HEK293T (cell line): ENCODE measurements at regions not wholly inside any gene's neighbourhood (a gene's known extent, or its start where the extent isn't known, plus 50 kb on each side); places are given as distances from the start of the nearest gene placed in this dataset.
A peak's percentile ranks its signal among the peaks of the same experiment; 100 is the strongest.

ENCODE experiments used
- CTCF ChIA-PET: fragments of 350-600 bp; formaldehyde crosslinking; extraction: SDS; loops from one replicate; lab custom pipeline; 2021; ENCODE audit warnings: antibody characterized with exemption, inconsistent platforms; lab: Yijun Ruan, JAX
- POLR2A ChIA-PET: fragments of 350-600 bp; formaldehyde crosslinking; extraction: SDS; loops from one replicate; lab custom pipeline; 2020; ENCODE audit warnings: antibody characterized with exemption, inconsistent platforms; lab: Yijun Ruan, JAX
- DNase-seq: peaks from one replicate; pipeline ENCODE4 v3.0.0; 2012; ENCODE audit warnings: mixed read lengths; ENCODE audit errors: extremely low spot score
- ARNT ChIP-seq: fragments of 450-650 bp; IDR thresholded peaks from 2 replicates; pipeline ENCODE4 v1.6.1; 2017; ENCODE audit warnings: mild to moderate bottlenecking
- BHLHE40 ChIP-seq: fragments of 450-650 bp; IDR thresholded peaks from 2 replicates; pipeline ENCODE4 v1.6.1; 2016; ENCODE audit warnings: mild to moderate bottlenecking, moderate library complexity, borderline replicate concordance
- CTBP1 ChIP-seq: fragments of 450-650 bp; IDR thresholded peaks from 2 replicates; pipeline ENCODE4 v1.6.1; 2016; ENCODE audit warnings: borderline replicate concordance
- ELF4 ChIP-seq: fragments of 450-650 bp; IDR thresholded peaks from 2 replicates; pipeline ENCODE4 v1.6.1; 2017; ENCODE audit warnings: antibody characterized with exemption
- FOXA1 ChIP-seq: fragments of 450-650 bp; IDR thresholded peaks from 2 replicates; pipeline ENCODE4 v1.6.1; 2016; ENCODE audit warnings: mild to moderate bottlenecking
- FOXK2 ChIP-seq: fragments of 450-650 bp; IDR thresholded peaks from 2 replicates; pipeline ENCODE4 v1.6.1; 2016; ENCODE audit warnings: mild to moderate bottlenecking
- FOXM1 ChIP-seq: fragments of 450-650 bp; IDR thresholded peaks from 2 replicates; pipeline ENCODE4 v1.6.1; 2017; ENCODE audit warnings: mild to moderate bottlenecking, borderline replicate concordance
- HDGF ChIP-seq: fragments of 450-650 bp; IDR thresholded peaks from 2 replicates; pipeline ENCODE4 v1.6.1; 2017; ENCODE audit warnings: antibody characterized with exemption, borderline replicate concordance
- L3MBTL2 ChIP-seq: fragments of 450-650 bp; conservative IDR thresholded peaks from 2 replicates; pipeline ENCODE4 v1.6.1; 2016; ENCODE audit warnings: mild to moderate bottlenecking
- LEF1 ChIP-seq: fragments of 450-650 bp; IDR thresholded peaks from 2 replicates; pipeline ENCODE4 v1.6.1; 2017; ENCODE audit warnings: mild to moderate bottlenecking, borderline replicate concordance
- NFRKB ChIP-seq: fragments of 450-650 bp; IDR thresholded peaks from 2 replicates; pipeline ENCODE4 v1.6.1; 2016; ENCODE audit warnings: mild to moderate bottlenecking, moderate library complexity
- PKNOX1 ChIP-seq: fragments of 450-650 bp; IDR thresholded peaks from 2 replicates; pipeline ENCODE4 v1.6.1; 2016
- SP1 ChIP-seq: fragments of 450-650 bp; IDR thresholded peaks from 2 replicates; pipeline ENCODE4 v1.6.1; 2017
- SUZ12 ChIP-seq: fragments of 450-650 bp; IDR thresholded peaks from 2 replicates; pipeline ENCODE4 v1.6.1; 2016; ENCODE audit warnings: mild to moderate bottlenecking
- TARDBP ChIP-seq: fragments of 450-650 bp; IDR thresholded peaks from 2 replicates; pipeline ENCODE4 v1.6.1; 2016
- ZNF384 ChIP-seq: fragments of 450-650 bp; IDR thresholded peaks from 2 replicates; pipeline ENCODE4 v1.6.1; 2016

- TF ChIP-seq SP1 (no peak), FOXA1 (no peak)
- DNase-seq, result no peak
- POLR2A ChIA-PET, result no interaction called here
- CTCF ChIA-PET, result no interaction called here
Measured at GRCh38 chr20:24106801-24107445, 118.3 kb upstream of the GGTLC1 start.

- POLR2A ChIA-PET, result no interaction called here
- CTCF ChIA-PET, result no interaction called here
- DNase-seq, result no peak
- TF ChIP-seq TARDBP, result no peak
- TF ChIP-seq ELF4, result no peak
- no peak for TF ChIP-seq HDGF
- TF ChIP-seq SP1, result no peak
- TF ChIP-seq L3MBTL2, result no peak
- no peak for TF ChIP-seq SUZ12
- TF ChIP-seq NFRKB, result no peak
Measured at GRCh38 chr20:24106150-24106800, 117.7 kb upstream of the GGTLC1 start.

GRCh38 chr20:24102749-24103333, 114.3 kb upstream of the GGTLC1 start:
- DNase-seq, result no peak
- TF ChIP-seq NFRKB (no peak), CTBP1 (no peak), FOXM1 (no peak), ZNF384 (no peak), PKNOX1 (no peak), ELF4 (no peak)
- CTCF ChIA-PET, result interaction anchor here (0.7 to 1.5 kb wide), 3 partner anchors 8 to 414 kb away, joined by 4 to 7 read pairs (median 4); partner anchors contain the start of gene CST4
- POLR2A ChIA-PET, result no interaction called here

- TF ChIP-seq SP1 (no peak), FOXA1 (no peak), LEF1 (no peak), NFRKB (no peak), CTBP1 (no peak), ARNT (no peak), PKNOX1 (no peak), ELF4 (no peak), L3MBTL2 (no peak), BHLHE40 (no peak), SUZ12 (no peak), ZNF384 (no peak)
- POLR2A ChIA-PET, result no interaction called here
- DNase-seq, result no peak
- CTCF ChIA-PET, result interaction anchor here (0.7 to 1.5 kb wide), 3 partner anchors 9 to 165 kb away, joined by 3 to 7 read pairs (median 4); no protein-coding TSS in a partner anchor
Measured at GRCh38 chr20:24102290-24102689, 113.7 kb upstream of the GGTLC1 start.

- CTCF ChIA-PET, result interaction anchor here (1.2 kb wide), 1 partner anchor 163 kb away, joined by 3 read pairs; no protein-coding TSS in a partner anchor
Measured at GRCh38 chr20:24100370-24101011, 111.9 kb upstream of the GGTLC1 start.

More at GRCh38 chr20:24100370-24101011, 111.9 kb upstream of the GGTLC1 start:
- POLR2A ChIA-PET, result no interaction called here
- TF ChIP-seq L3MBTL2, result no peak
- no peak for TF ChIP-seq TARDBP
- no peak for TF ChIP-seq HDGF
- TF ChIP-seq ZNF384, result no peak
- TF ChIP-seq BHLHE40, result no peak
- no peak for TF ChIP-seq FOXK2
- no peak for TF ChIP-seq SP1
- no peak for TF ChIP-seq FOXA1
- no peak for TF ChIP-seq NFRKB
- no peak for TF ChIP-seq PKNOX1
- TF ChIP-seq CTBP1, result no peak
- TF ChIP-seq FOXM1, result no peak
- no peak for TF ChIP-seq SUZ12
- no peak for TF ChIP-seq LEF1
- TF ChIP-seq ARNT, result no peak
- DNase-seq, result peak; percentile 39
